Transverse colon (tissue), 4 donors: ENCODE measurements at regions not wholly inside any gene's neighbourhood (a gene's known extent, or its start where the extent isn't known, plus 50 kb on each side); places are given as distances from the start of the nearest gene placed in this dataset.
A peak's percentile ranks its signal among the peaks of the same experiment; 100 is the strongest.

Source experiments
- DNase-seq: peaks from one replicate; pipeline ENCODE4 v3.0.0-alpha.2; 2019
- H3K27ac ChIP-seq, 4 donors: fragments of 200-600 bp; sonication (generic); 2 replicates each; pipeline ENCODE4 v1.5.1; 2016 to 2018; ENCODE audit warnings: inconsistent platforms in 4 of 4
- H3K27me3 ChIP-seq: fragments of 200-600 bp; sonication (generic); 2 replicates; pipeline ENCODE4 v1.5.1; 2017; ENCODE audit warnings: inconsistent platforms
- H3K36me3 ChIP-seq, 4 donors: fragments of 200-600 bp; sonication (generic); 2 replicates each; pipeline ENCODE4 v1.5.1; 2017 to 2019; ENCODE audit warnings: inconsistent platforms in 4 of 4
- H3K4me1 ChIP-seq, 4 donors: fragments of 200-600 bp; sonication (generic); 2 replicates each; pipeline ENCODE4 v1.5.1; 2017 to 2020; ENCODE audit warnings: inconsistent platforms in 4 of 4
- H3K4me3 ChIP-seq, 4 donors: fragments of 200-600 bp; sonication (generic); 1 replicate in 1 of 4; 2 replicates in 3 of 4; pipeline versions ENCODE4 v1.5.1 to v1.6.1; 2017 to 2019; ENCODE audit warnings: inconsistent platforms in 4 of 4
- H3K9me3 ChIP-seq, 2 donors: fragments of 200-600 bp; sonication (generic); 2 replicates each; pipeline ENCODE4 v1.5.1; 2017 to 2019; ENCODE audit warnings: inconsistent platforms in 2 of 2
- CTCF ChIP-seq, 5 experiments: fragments of 200-600 bp in 3 of 5; fragments of 450-650 bp in 2 of 5; sonication (generic) in 3 of 5; IDR thresholded peaks; 1 replicate in 2 of 5; 2 replicates in 3 of 5; pipeline ENCODE4 v1.5.1; 2016 to 2017; ENCODE audit warnings: antibody characterized with exemption in 5 of 5, inconsistent platforms in 3 of 5, mild to moderate bottlenecking in 2 of 5, moderate library complexity in 1 of 5
- EP300 ChIP-seq: sonication (generic); formaldehyde crosslinking; IDR thresholded peaks from one replicate; pipeline ENCODE4 v1.6.1; 2017; ENCODE audit warnings: antibody characterized with exemption, low read depth
- POLR2A ChIP-seq: fragments of 450-650 bp; IDR thresholded peaks from one replicate; pipeline ENCODE4 v1.6.1; 2016; ENCODE audit warnings: antibody characterized with exemption, mild to moderate bottlenecking, moderate library complexity
- POLR2AphosphoS5 ChIP-seq, 3 donors: sonication (generic); formaldehyde crosslinking; IDR thresholded peaks; one replicate each; pipeline ENCODE4 v1.6.1; 2016; ENCODE audit warnings: antibody characterized with exemption in 3 of 3
- WGBS, 2 donors: methylation state at CpG; one replicate each; pipeline ENCODE4 v1.1.5; 2018; ENCODE audit warnings: low coverage in 1 of 2; 5-methylcytosine and 5-hydroxymethylcytosine counted together
- in situ Hi-C, 4 donors: fragments of 200-750 bp; cut with MboI; loops; one replicate each; pipeline versions ENCODE4 v1.15.0 to v1.15.1; 2017; ENCODE audit warnings: low sequenced_read_pairs in 3 of 4, low pct_ligation_motif_present in 1 of 4, low pct_unique_long_range_greater_than_20kb in 1 of 4
- intact Hi-C: fragments of 100-400 bp; cut with DNase I; formaldehyde crosslinking; loops from one replicate; pipeline ENCODE4 v1.15.1; 2023; ENCODE audit warnings: low total_unique reads

DNA sequence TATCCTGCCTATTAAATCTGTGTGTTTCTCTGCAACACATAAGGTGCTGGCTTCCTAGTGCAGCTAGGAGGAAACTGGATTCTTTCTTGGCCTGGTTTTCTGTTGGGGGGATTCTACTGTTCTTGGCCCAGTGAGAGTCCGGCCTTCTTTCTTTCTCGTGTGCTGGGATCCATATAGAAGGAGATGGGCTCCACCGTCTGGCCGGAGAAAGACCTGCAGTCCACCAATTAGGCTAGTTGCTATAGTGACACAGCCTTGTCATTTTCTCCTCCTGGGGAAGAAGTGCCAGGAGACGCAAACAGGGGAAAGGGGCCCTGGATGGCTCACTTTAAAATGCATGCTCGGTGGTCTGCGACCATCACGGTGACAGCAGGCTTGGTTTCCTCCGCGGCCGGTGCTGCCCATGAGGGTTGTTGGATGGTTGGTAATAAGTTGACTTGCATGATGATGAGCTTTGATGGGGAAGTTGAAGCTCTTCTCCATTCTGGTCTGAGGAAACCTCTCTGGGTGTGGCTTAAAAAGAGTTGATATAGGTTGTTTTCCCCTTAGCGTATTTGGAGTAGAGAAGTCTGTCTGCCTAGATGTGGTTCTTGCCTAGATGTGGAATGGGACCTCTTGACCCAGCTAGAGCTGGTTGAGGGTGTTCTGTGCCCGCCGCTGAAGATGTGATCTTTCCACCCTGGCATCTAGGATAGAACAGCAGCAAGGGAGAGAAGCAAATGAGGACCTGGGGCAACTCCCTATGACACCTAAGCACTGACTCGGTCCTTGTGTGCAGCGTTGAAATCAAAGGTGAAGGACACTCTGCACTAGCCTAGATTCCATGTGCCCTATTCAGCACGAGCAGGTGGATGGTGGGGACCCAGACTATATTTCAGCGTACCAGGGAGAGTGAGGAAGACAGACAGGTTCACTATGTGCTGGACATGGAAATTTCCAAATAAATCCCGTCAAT lies 1335.0 kb downstream of the BRD1 start:
- in situ Hi-C loops (loop anchor here in 1 of 4 donors (25.0 kb wide), 1 partner anchor 1655 kb away; no protein-coding TSS in a partner anchor), intact Hi-C loops (no loop called here)
- peaks cover 44% of the 10 kb centered on the region for H3K27me3 ChIP-seq

DNA sequence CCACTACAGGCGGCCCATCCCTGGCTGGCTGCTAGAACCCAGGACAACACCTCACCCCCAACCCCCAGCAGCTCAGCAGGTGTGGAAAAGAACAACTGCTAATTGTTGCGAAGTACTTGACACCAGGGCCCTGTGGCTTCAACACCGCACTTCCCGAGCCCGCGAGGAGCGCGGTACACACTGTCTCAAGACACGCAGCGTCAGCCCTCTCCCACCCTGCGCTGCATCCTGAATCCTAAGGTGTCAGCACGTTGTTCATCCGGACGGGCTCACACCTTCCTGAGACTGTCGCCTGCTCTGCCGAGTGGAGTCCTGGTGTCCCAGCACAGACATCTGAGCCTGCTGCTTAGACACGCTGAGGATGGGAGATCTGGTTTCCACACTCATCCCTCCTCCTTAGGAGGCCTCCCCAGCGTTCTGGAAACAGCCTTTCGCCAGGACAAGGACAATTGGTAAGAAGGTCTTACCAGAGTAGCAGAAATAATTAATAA lies 1336.2 kb downstream of the BRD1 start:
- peaks cover 51% of the 10 kb centered on the region for H3K27me3 ChIP-seq
- H3K9me3 ChIP-seq = no peaks in the 10 kb centered on the region
- H3K27ac ChIP-seq = no peak overlapping the region
- intact Hi-C loops (no loop called here), in situ Hi-C loops (loop anchor here in 1 of 4 donors (25.0 kb wide), 1 partner anchor 1654 kb away; no protein-coding TSS in a partner anchor)
- 28% methylated on average over 17 of the region's 19 CpGs; no CpG with 5 or more reads in 1 of the 2 donors for WGBS, 2 donors
- no peak for TF ChIP-seq EP300
- TF ChIP-seq POLR2AphosphoS5 (IDR thresholded peaks at IDR 0.05) = no peak
- TF ChIP-seq POLR2A = no peak
- TF ChIP-seq CTCF (IDR thresholded peaks at IDR 0.05) = no peak
- H3K36me3 ChIP-seq = no peaks in the 10 kb centered on the region
- peaks cover 0 to 10% (median 4%) of the 10 kb centered on the region in 4 donors for H3K4me1 ChIP-seq
- no peak overlapping the region for H3K4me3 ChIP-seq
- DNase-seq = no peak

More for the DNA sequence above, 1335.0 kb downstream of the BRD1 start:
- DNase-seq = peak; percentile 50
- H3K36me3 ChIP-seq = no peaks in the 10 kb centered on the region
- 11 to 30% methylated on average over 9 to 19 of the region's 19 CpGs for WGBS, 2 donors
- H3K9me3 ChIP-seq = no peaks in the 10 kb centered on the region
- H3K4me1 ChIP-seq = peaks cover 0 to 10% (median 4%) of the 10 kb centered on the region in 4 donors
- no peak overlapping the region for H3K27ac ChIP-seq
- no peak overlapping the region for H3K4me3 ChIP-seq
- TF ChIP-seq POLR2A (no peak), CTCF (IDR thresholded peaks at IDR 0.05) (peak; percentile 62 to 82 (median 75)), POLR2AphosphoS5 (IDR thresholded peaks at IDR 0.05) (no peak), EP300 (no peak)

- DNase-seq = no peak
- no peaks in the 10 kb centered on the region for H3K9me3 ChIP-seq
- H3K27me3 ChIP-seq = peaks cover 59% of the 10 kb centered on the region
- H3K36me3 ChIP-seq = no peaks in the 10 kb centered on the region
- TF ChIP-seq EP300 = no peak
- H3K27ac ChIP-seq = no peak overlapping the region
- in situ Hi-C loops = loop anchor here in 1 of 4 donors (25.0 kb wide), 1 partner anchor 1653 kb away; no protein-coding TSS in a partner anchor
- peaks cover 0 to 10% (median 4%) of the 10 kb centered on the region in 4 donors for H3K4me1 ChIP-seq
- peak overlapping the region in 3 of 4 donors; percentile 15 to 47 (median 22) for H3K4me3 ChIP-seq
- 6 to 18% methylated on average over 15 to 45 of the region's 51 CpGs for WGBS, 2 donors
- intact Hi-C loops = no loop called here
Measured at GRCh38 chr22:48490500-48491411, 1336.9 kb downstream of the BRD1 start.

DNA sequence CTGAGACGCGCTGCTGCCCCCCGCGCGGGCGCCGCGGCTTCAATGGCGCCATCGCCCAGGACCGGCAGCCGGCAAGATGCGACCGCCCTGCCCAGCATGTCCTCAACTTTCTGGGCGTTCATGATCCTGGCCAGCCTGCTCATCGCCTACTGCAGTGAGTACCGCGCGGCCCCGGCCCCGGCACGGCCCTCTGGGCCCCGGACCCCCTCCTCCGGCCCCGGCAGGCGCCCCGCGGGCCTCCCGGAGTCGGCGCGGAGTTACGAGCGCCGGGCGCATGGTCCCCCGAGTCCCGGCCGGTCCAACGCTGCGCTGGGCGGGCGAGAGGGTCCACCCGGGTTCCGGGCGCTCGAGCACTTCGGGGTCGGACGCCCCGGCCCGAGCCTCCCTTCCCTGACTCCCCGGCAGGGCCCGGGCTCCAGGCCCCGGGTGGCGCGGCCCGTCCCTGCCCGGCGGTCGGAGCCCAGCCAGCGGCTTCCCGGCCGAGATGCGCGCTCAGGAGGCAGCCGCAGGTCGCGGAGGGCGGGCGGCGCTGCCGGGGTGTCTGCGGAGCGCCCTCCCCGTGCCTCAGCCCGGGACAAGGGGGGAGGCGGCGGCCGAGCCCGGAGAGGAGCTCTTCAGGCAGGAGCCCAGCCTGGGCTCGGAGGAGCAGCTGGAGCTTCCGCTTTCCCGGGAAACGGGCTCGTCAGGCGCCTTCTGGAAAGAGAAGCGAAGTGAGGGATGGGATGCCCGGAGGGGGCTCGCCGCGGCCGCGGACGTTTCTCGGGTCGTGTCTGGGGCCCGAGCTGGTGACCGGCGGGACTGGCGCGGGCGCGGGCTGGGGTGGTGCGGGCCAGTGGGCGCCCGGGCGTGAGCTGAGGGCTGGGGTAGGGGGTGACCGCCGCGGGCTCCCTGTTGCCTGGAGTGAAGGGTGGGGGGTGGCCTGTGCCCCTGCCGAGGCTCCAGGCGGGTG lies 1337.8 kb downstream of the BRD1 start:
- 3% methylated on average over 29 of the region's 113 CpGs; no CpG with 5 or more reads in 1 of the 2 donors for WGBS, 2 donors
- H3K4me3 ChIP-seq = peak overlapping the region in 3 of 4 donors; percentile 15 to 47 (median 22)
- DNase-seq = no peak
- no peaks in the 10 kb centered on the region for H3K36me3 ChIP-seq
- intact Hi-C loops (no loop called here), in situ Hi-C loops (loop anchor here in 1 of 4 donors (25.0 kb wide), 1 partner anchor 1653 kb away; no protein-coding TSS in a partner anchor)
- H3K27me3 ChIP-seq = peaks cover 63% of the 10 kb centered on the region
- no peaks in the 10 kb centered on the region for H3K9me3 ChIP-seq
- H3K27ac ChIP-seq = no peak overlapping the region
- peaks cover 0 to 10% (median 4%) of the 10 kb centered on the region in 4 donors for H3K4me1 ChIP-seq
- TF ChIP-seq POLR2AphosphoS5 (IDR thresholded peaks at IDR 0.05) = no peak
- no peak for TF ChIP-seq POLR2A
- TF ChIP-seq EP300 = no peak
- no peak for TF ChIP-seq CTCF (IDR thresholded peaks at IDR 0.05)
